HCT116 (cell line): ENCODE measurements at regions not wholly inside any gene's neighbourhood (a gene's known extent, or its start where the extent isn't known, plus 50 kb on each side); places are given as distances from the start of the nearest gene placed in this dataset.

Source experiments
- ATAC-seq: fragments of 200-7000 bp; cut with Tn5 transposase; 2 replicates; pipeline ENCODE4 v1.9.1; 2020; ENCODE audit warnings: mild to moderate bottlenecking, moderate library complexity
- BruUV-seq: library from RNA; stranded (reverse); fragments of 400-500 nt; replicated peaks from 2 replicates; lab custom pipeline; 2021; lab: Mats Ljungman, UMichigan
- CTCF ChIA-PET: fragments of 300-600 bp; sonication (Branson Sonifier 250); formaldehyde crosslinking; loops from one replicate; lab custom pipeline; 2021; ENCODE audit warnings: antibody characterized with exemption; lab: Charles Lee
- POLR2A ChIA-PET: fragments of 300-600, 350-600 bp; sonication (Branson Sonifier 250); formaldehyde crosslinking; loops from one replicate; lab custom pipeline; 2021; ENCODE audit warnings: antibody characterized with exemption; lab: Charles Lee
- RAD21 ChIA-PET, 2 experiments: fragments of 300-600 bp; sonication (Branson Sonifier 250); formaldehyde crosslinking; loops; one replicate each; lab custom pipeline; 2023; ENCODE audit warnings: low total read pairs in 2 of 2; ENCODE audit not compliant: uncharacterized antibody in 2 of 2, unreplicated experiment in 2 of 2, low non-redundant PET in 1 of 2; lab: Charles Lee
- DNase-seq: peaks from one replicate; pipeline ENCODE4 v3.0.0-alpha.2; 2010; ENCODE audit warnings: low read depth, low spot score
- H2AFZ ChIP-seq: fragments of 200-600 bp; shearing (Covaris generic), sonication (generic); 2 replicates; pipeline ENCODE4 v1.6.1; 2017; ENCODE audit warnings: low read depth, mixed run types, mixed read lengths, antibody characterized with exemption, low read length; ENCODE audit not compliant: poor library complexity, severe bottlenecking
- H3K27ac ChIP-seq: 2 replicates; pipeline ENCODE4 v1.5.1; 2012; ENCODE audit warnings: low read depth, low read length
- H3K27me3 ChIP-seq: fragments of 200-600 bp; sonication (generic); 2 replicates; pipeline ENCODE4 v1.6.1; 2016; ENCODE audit warnings: mixed run types, low read length, mixed read lengths; ENCODE audit not compliant: insufficient read depth
- H3K36me3 ChIP-seq, 2 experiments: fragments of 200-500 bp in 1 of 2; fragments of 200-600 bp in 1 of 2; sonication (Bioruptor generic) in 1 of 2; sonication (generic) in 1 of 2; 2 replicates each; pipeline versions ENCODE4 v1.5.1 to v1.6.1; 2014 to 2016; ENCODE audit warnings: low read length in 2 of 2, inconsistent platforms in 1 of 2, mixed read lengths in 1 of 2, mixed run types in 1 of 2; ENCODE audit not compliant: insufficient read depth in 2 of 2, control insufficient read depth in 1 of 2
- H3K4me1 ChIP-seq, 2 experiments: fragments of 200-600 bp in 1 of 2; sonication (generic) in 1 of 2; 2 replicates each; pipeline versions ENCODE4 v1.5.1 to v1.6.1; 2012 to 2017; ENCODE audit warnings: low read length in 2 of 2, inconsistent platforms in 1 of 2, mild to moderate bottlenecking in 1 of 2, mixed read lengths in 1 of 2, mixed run types in 1 of 2, moderate library complexity in 1 of 2; ENCODE audit not compliant: insufficient read depth in 2 of 2, control insufficient read depth in 1 of 2
- H3K4me2 ChIP-seq: fragments of 200-600 bp; sonication (generic); 2 replicates; pipeline ENCODE4 v1.6.1; 2017; ENCODE audit warnings: mixed run types, low read length, mixed read lengths
- H3K4me3 ChIP-seq, 2 experiments: fragments of 200-600 bp in 1 of 2; sonication (generic) in 1 of 2; replicated peaks in 1 of 2; 2 replicates each; pipeline ENCODE4 v1.5.1; 2011 to 2016; ENCODE audit warnings: low read length in 2 of 2, control low read depth in 1 of 2, low read depth in 1 of 2, mild to moderate bottlenecking in 1 of 2, mixed read lengths in 1 of 2, mixed run types in 1 of 2
- H3K79me2 ChIP-seq: fragments of 200-600 bp; sonication (generic); 2 replicates; pipeline ENCODE4 v1.6.1; 2017; ENCODE audit warnings: mild to moderate bottlenecking, mixed run types, low read length, moderate library complexity, mixed read lengths; ENCODE audit not compliant: insufficient read depth
- H3K9ac ChIP-seq: fragments of 200-600 bp; sonication (generic); 2 replicates; pipeline ENCODE4 v1.6.1; 2016; ENCODE audit warnings: low read length, mixed read lengths
- H3K9me2 ChIP-seq: fragments of 200-600 bp; sonication (generic), shearing (Covaris generic); 2 replicates; pipeline ENCODE4 v1.6.1; 2017; ENCODE audit warnings: mixed run types, mild to moderate bottlenecking, moderate library complexity; ENCODE audit not compliant: insufficient read depth
- H3K9me3 ChIP-seq, 2 experiments: fragments of 200-500 bp in 1 of 2; fragments of 200-600 bp in 1 of 2; sonication (Bioruptor generic) in 1 of 2; sonication (generic) in 1 of 2; 2 replicates each; pipeline ENCODE4 v1.6.1; 2014 to 2017; ENCODE audit warnings: low read length in 2 of 2, mixed read lengths in 2 of 2, inconsistent platforms in 1 of 2, low read depth in 1 of 2, mild to moderate bottlenecking in 1 of 2, mixed run types in 1 of 2, moderate library complexity in 1 of 2; ENCODE audit not compliant: control insufficient read depth in 1 of 2, insufficient read depth in 1 of 2
- H4K20me1 ChIP-seq: fragments of 200-600 bp; sonication (generic), shearing (Covaris generic); 2 replicates; pipeline ENCODE4 v1.6.1; 2017; ENCODE audit warnings: mixed run types, mild to moderate bottlenecking, moderate library complexity; ENCODE audit not compliant: insufficient read depth
- CBX3 ChIP-seq: IDR thresholded peaks from 2 replicates; pipeline ENCODE4 v1.6.1; 2012; ENCODE audit warnings: low read depth
- CEBPB ChIP-seq: IDR thresholded peaks from 2 replicates; pipeline ENCODE4 v1.6.1; 2012; ENCODE audit warnings: low read depth
- CTCF ChIP-seq, 3 experiments: fragments of 200-600 bp in 1 of 3; sonication (generic) in 1 of 3; IDR thresholded peaks in 2 of 3; conservative IDR thresholded peaks in 1 of 3; 2 replicates each; pipeline ENCODE4 v1.5.1; 2012 to 2017; ENCODE audit warnings: low read depth in 2 of 3, low read length in 2 of 3, antibody characterized with exemption in 1 of 3, borderline replicate concordance in 1 of 3, control low read depth in 1 of 3, mild to moderate bottlenecking in 1 of 3, mixed read lengths in 1 of 3, mixed run types in 1 of 3, moderate library complexity in 1 of 3; ENCODE audit not compliant: insufficient read depth in 1 of 3
- ELF1 ChIP-seq: IDR thresholded peaks from 2 replicates; pipeline ENCODE4 v1.6.1; 2012; ENCODE audit warnings: low read depth, borderline replicate concordance
- EZH2 ChIP-seq: fragments of 200-600 bp; sonication (generic); IDR thresholded peaks from 2 replicates; pipeline ENCODE4 v1.6.1; 2017; ENCODE audit warnings: antibody characterized with exemption, mixed run types
- EZH2phosphoT487 ChIP-seq: fragments of 200-600 bp; IDR thresholded peaks from 2 replicates; pipeline ENCODE4 v1.6.1; 2018; ENCODE audit warnings: antibody characterized with exemption, borderline replicate concordance
- FOSL1 ChIP-seq: IDR thresholded peaks from 2 replicates; pipeline ENCODE4 v1.6.1; 2012; ENCODE audit warnings: low read depth
- MAX ChIP-seq: IDR thresholded peaks from 2 replicates; pipeline ENCODE4 v1.6.1; 2012
- POLR2AphosphoS5 ChIP-seq: IDR thresholded peaks from 2 replicates; pipeline ENCODE4 v1.6.1; 2011; ENCODE audit warnings: mild to moderate bottlenecking, low read depth, low read length, moderate library complexity
- SP1 ChIP-seq: IDR thresholded peaks from 2 replicates; pipeline ENCODE4 v1.6.1; 2012; ENCODE audit warnings: low read depth
- TCF7L2 ChIP-seq: IDR thresholded peaks from 2 replicates; pipeline ENCODE4 v1.7.0; 2011; ENCODE audit warnings: borderline replicate concordance, inconsistent platforms; ENCODE audit not compliant: insufficient read depth, insufficient read length; ENCODE audit errors: extremely low read depth
- YY1 ChIP-seq: IDR thresholded peaks from 2 replicates; pipeline ENCODE4 v1.6.1; 2011; ENCODE audit warnings: low read length, low read depth, moderate library complexity, mild to moderate bottlenecking; ENCODE audit not compliant: insufficient replicate concordance; ENCODE audit errors: extremely low read depth
- ZFX ChIP-seq: fragments of 450-650 bp; IDR thresholded peaks from 2 replicates; pipeline ENCODE4 v1.6.1; 2017
- intact Hi-C: fragments of 100-400 bp; cut with micrococcal nuclease; formaldehyde crosslinking; loops from 2 replicates; pipeline ENCODE4 v1.10.0; 2022
- TF ChIP-seq, protein P1 (sequence below): IDR thresholded peaks from 2 replicates; pipeline ENCODE4 v1.6.1; 2012; ENCODE audit warnings: low read depth

DNA sequence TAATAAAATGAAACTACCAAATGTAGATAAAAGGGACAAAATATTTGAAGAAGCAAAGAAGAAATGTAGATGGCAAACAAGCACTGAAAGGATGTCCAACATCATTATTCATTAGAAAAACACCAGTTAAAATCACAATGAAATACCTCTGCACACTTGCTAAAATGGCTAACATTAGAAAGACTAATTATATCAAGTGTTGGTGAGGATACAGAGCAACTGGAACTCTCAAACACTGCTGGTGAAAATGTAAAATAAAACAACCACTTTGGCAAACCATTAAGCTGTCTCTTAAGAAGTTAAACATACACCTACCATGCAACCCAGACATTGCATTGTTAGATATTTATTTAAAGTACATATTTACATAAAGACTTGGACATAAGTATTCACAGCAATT, 138.6 kb upstream of the FGGY start:
- no peaks in the 10 kb centered on the region for H3K9me2 ChIP-seq
- no peak overlapping the region for H2AFZ ChIP-seq
- H3K4me3 ChIP-seq, result no peak overlapping the region
- H3K9me3 ChIP-seq, result peaks cover 0 to 4% of the 10 kb centered on the region in 2 experiments; a peak in 1 of 4 replicates
- CTCF ChIA-PET, result no interaction called here
- H3K4me1 ChIP-seq, result peaks cover 15 to 20% of the 10 kb centered on the region in 2 experiments; a peak in 3 of 4 replicates
- H3K79me2 ChIP-seq, result no peaks in the 10 kb centered on the region
- no peak overlapping the region for H3K9ac ChIP-seq
- H3K36me3 ChIP-seq, result no peaks in the 10 kb centered on the region
- H4K20me1 ChIP-seq, result no peaks in the 10 kb centered on the region
- POLR2A ChIA-PET, result no interaction called here
- RAD21 ChIA-PET, result no interaction called here
- ATAC-seq, result no peak
- H3K4me2 ChIP-seq, result no peak overlapping the region
- H3K27ac ChIP-seq, result no peak overlapping the region
- TF ChIP-seq, protein P1, sequence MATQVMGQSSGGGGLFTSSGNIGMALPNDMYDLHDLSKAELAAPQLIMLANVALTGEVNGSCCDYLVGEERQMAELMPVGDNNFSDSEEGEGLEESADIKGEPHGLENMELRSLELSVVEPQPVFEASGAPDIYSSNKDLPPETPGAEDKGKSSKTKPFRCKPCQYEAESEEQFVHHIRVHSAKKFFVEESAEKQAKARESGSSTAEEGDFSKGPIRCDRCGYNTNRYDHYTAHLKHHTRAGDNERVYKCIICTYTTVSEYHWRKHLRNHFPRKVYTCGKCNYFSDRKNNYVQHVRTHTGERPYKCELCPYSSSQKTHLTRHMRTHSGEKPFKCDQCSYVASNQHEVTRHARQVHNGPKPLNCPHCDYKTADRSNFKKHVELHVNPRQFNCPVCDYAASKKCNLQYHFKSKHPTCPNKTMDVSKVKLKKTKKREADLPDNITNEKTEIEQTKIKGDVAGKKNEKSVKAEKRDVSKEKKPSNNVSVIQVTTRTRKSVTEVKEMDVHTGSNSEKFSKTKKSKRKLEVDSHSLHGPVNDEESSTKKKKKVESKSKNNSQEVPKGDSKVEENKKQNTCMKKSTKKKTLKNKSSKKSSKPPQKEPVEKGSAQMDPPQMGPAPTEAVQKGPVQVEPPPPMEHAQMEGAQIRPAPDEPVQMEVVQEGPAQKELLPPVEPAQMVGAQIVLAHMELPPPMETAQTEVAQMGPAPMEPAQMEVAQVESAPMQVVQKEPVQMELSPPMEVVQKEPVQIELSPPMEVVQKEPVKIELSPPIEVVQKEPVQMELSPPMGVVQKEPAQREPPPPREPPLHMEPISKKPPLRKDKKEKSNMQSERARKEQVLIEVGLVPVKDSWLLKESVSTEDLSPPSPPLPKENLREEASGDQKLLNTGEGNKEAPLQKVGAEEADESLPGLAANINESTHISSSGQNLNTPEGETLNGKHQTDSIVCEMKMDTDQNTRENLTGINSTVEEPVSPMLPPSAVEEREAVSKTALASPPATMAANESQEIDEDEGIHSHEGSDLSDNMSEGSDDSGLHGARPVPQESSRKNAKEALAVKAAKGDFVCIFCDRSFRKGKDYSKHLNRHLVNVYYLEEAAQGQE, result no peak
- peak; percentile 81 for TF ChIP-seq CBX3
- no TSS peak for BruUV-seq
- DNase-seq, result no peak
- H3K27me3 ChIP-seq, result no peaks in the 10 kb centered on the region
- intact Hi-C loops, result loop anchor here (10.0 kb wide), 1 partner anchor 136 kb away; the partner anchor contains the start of gene FGGY

- CTCF ChIA-PET, result no interaction called here
- ATAC-seq, result no peak
- no peak for TF ChIP-seq EZH2
- no peak for TF ChIP-seq ELF1
- TF ChIP-seq ZFX, result no peak
- TF ChIP-seq CTCF (IDR thresholded peaks at IDR 0.05 in 2 of 3, conservative IDR thresholded peaks at IDR 0.05 in 1 of 3; ENCODE audit: borderline replicate concordance in 1 of 3, insufficient read depth in 1 of 3, low read depth in 2 of 3, low read length in 2 of 3), result no peak
- TF ChIP-seq SP1, result no peak
- TF ChIP-seq POLR2AphosphoS5, result no peak
- TF ChIP-seq CBX3, result no peak
- TF ChIP-seq CEBPB, result no peak
- TF ChIP-seq TCF7L2, result no peak
- no peak for TF ChIP-seq EZH2phosphoT487
- TF ChIP-seq MAX, result no peak
- no peak for TF ChIP-seq YY1
- TF ChIP-seq FOSL1, result no peak
These were observed 137.2 kb upstream of the FGGY start for GRCh38 chr1:59159557-59160203.

More at GRCh38 chr1:59159557-59160203, 137.2 kb upstream of the FGGY start:
- no peak overlapping the region for H3K27ac ChIP-seq
- H3K9me3 ChIP-seq, result peaks cover 0 to 4% of the 10 kb centered on the region in 2 experiments; a peak in 1 of 4 replicates
- RAD21 ChIA-PET, result no interaction called here
- intact Hi-C loops, result loop anchor here (10.0 kb wide), 1 partner anchor 135 kb away; the partner anchor contains the start of gene FGGY
- no peaks in the 10 kb centered on the region for H3K36me3 ChIP-seq
- H3K9me2 ChIP-seq, result no peaks in the 10 kb centered on the region
- POLR2A ChIA-PET, result no interaction called here
- no peak overlapping the region for H2AFZ ChIP-seq
- BruUV-seq, result no TSS peak
- no peak overlapping the region for H3K4me2 ChIP-seq
- no peaks in the 10 kb centered on the region for H3K27me3 ChIP-seq
- no peaks in the 10 kb centered on the region for H3K79me2 ChIP-seq
- no peaks in the 10 kb centered on the region for H4K20me1 ChIP-seq
- H3K9ac ChIP-seq, result no peak overlapping the region
- DNase-seq, result no peak
- H3K4me1 ChIP-seq, result peaks cover 15 to 20% of the 10 kb centered on the region in 2 experiments; a peak in 3 of 4 replicates
- no peak overlapping the region for H3K4me3 ChIP-seq
